HUDEP-2 (cell line): ENCODE measurements at regions not wholly inside any gene's neighbourhood (a gene's known extent, or its start where the extent isn't known, plus 50 kb on each side); places are given as distances from the start of the nearest gene placed in this dataset.
"Not testable (repeated sequence)": the region's sequence is repeated elsewhere in the genome, so short reads cannot be mapped to it uniquely, and the experiment has no call there.

Experiments used
- DNase-seq, 76 experiments: peaks; one replicate each; lab custom pipeline; 2025; ENCODE audit not compliant: unreplicated experiment in 76 of 76; lab: John Stamatoyannopoulos, UW

GRCh38 chr5:25407365-25407764 is 762.6 kb upstream of the CDH10 start:
- not testable (repeated sequence) for DNase-seq

GRCh38 chr5:25405850-25406249 is 761.1 kb upstream of the CDH10 start:
- DNase-seq, result no peak

GRCh38 chr5:25399878-25400480 is 755.2 kb upstream of the CDH10 start:
- DNase-seq, result no peak

GRCh38 chr5:25393957-25394356 is 749.2 kb upstream of the CDH10 start:
- DNase-seq, result no peak

GRCh38 chr5:25393256-25393655 is 748.5 kb upstream of the CDH10 start:
- DNase-seq, result no peak

GRCh38 chr5:25387953-25388352 is 743.2 kb upstream of the CDH10 start:
- no peak for DNase-seq

GRCh38 chr5:25362799-25363198 is 718.0 kb upstream of the CDH10 start:
- DNase-seq, result no peak

GRCh38 chr5:25358919-25359318 is 714.1 kb upstream of the CDH10 start:
- DNase-seq, result no peak

GRCh38 chr5:25357605-25358004 is 712.8 kb upstream of the CDH10 start:
- DNase-seq, result no peak

GRCh38 chr5:25349746-25350145 is 705.0 kb upstream of the CDH10 start:
- no peak for DNase-seq

- no peak for DNase-seq
Observed at GRCh38 chr5:25345240-25345771, 700.5 kb upstream of the CDH10 start.

GRCh38 chr5:25339541-25339940 is 694.8 kb upstream of the CDH10 start:
- no peak for DNase-seq

- no peak for DNase-seq
Observed at GRCh38 chr5:25334350-25334749, 689.6 kb upstream of the CDH10 start.

- DNase-seq, result no peak
Observed at GRCh38 chr5:25330721-25331120, 685.9 kb upstream of the CDH10 start.

- no peak for DNase-seq
Observed at GRCh38 chr5:25327172-25327571, 682.4 kb upstream of the CDH10 start.

GRCh38 chr5:25301836-25302235 is 657.1 kb upstream of the CDH10 start:
- DNase-seq, result no peak

GRCh38 chr5:25295067-25295466 is 650.3 kb upstream of the CDH10 start:
- no peak for DNase-seq

GRCh38 chr5:25289766-25290165 is 645.0 kb upstream of the CDH10 start:
- not testable (repeated sequence) for DNase-seq

GRCh38 chr5:25286319-25286718 is 641.5 kb upstream of the CDH10 start:
- DNase-seq, result no peak

GRCh38 chr5:25285136-25285535 is 640.4 kb upstream of the CDH10 start:
- no peak for DNase-seq

GRCh38 chr5:25263507-25263906 is 618.7 kb upstream of the CDH10 start:
- not testable (repeated sequence) for DNase-seq

GRCh38 chr5:25262221-25262620 is 617.4 kb upstream of the CDH10 start:
- no peak for DNase-seq

- DNase-seq, result no peak
Observed at GRCh38 chr5:25255128-25255527, 610.4 kb upstream of the CDH10 start.
